Stimulated activated CD4-positive, alpha-beta T cell treated with anti-CD3 and anti-CD28 coated beads, Interleukin-12 subunit alpha, Interleukin-12 subunit beta, amount 100 ng/mL, for 4 hours (primary cell): ENCODE measurements at regions not wholly inside any gene's neighbourhood (a gene's known extent, or its start where the extent isn't known, plus 50 kb on each side); places are given as distances from the start of the nearest gene placed in this dataset.
"Not testable (repeated sequence)": the region's sequence is repeated elsewhere in the genome, so short reads cannot be mapped to it uniquely, and the experiment has no call there.

Source experiments
- DNase-seq: peaks from one replicate; pipeline ENCODE4 v3.0.0-alpha.2; 2020

- peak; percentile 11 for DNase-seq
Observed at GRCh38 chr9:62837254-62837911, 1647.5 kb downstream of the SPATA31A7 start.

GRCh38 chr9:62838024-62838718 lies 1648.3 kb downstream of the SPATA31A7 start:
- peak; percentile 88 for DNase-seq

- DNase-seq, result not testable (repeated sequence)
Observed at GRCh38 chr9:62839168-62839567, 1649.3 kb downstream of the SPATA31A7 start.

GRCh38 chr9:62843145-62843544 lies 1653.3 kb downstream of the SPATA31A7 start:
- DNase-seq, result not testable (repeated sequence)

- DNase-seq, result not testable (repeated sequence)
Observed at GRCh38 chr9:62843706-62844290, 1654.0 kb downstream of the SPATA31A7 start.

- DNase-seq, result not testable (repeated sequence)
Observed at GRCh38 chr9:62844681-62845185, 1654.9 kb downstream of the SPATA31A7 start.

- not testable (repeated sequence) for DNase-seq
Observed at GRCh38 chr9:62848258-62848657, 1658.4 kb downstream of the SPATA31A7 start.

GRCh38 chr9:62849991-62850390 lies 1660.2 kb downstream of the SPATA31A7 start:
- DNase-seq, result not testable (repeated sequence)

- DNase-seq, result not testable (repeated sequence)
Observed at GRCh38 chr9:62857280-62857679, 1667.4 kb downstream of the SPATA31A7 start.

GRCh38 chr9:62858240-62858639 lies 1668.4 kb downstream of the SPATA31A7 start:
- not testable (repeated sequence) for DNase-seq

- not testable (repeated sequence) for DNase-seq
Observed at GRCh38 chr9:62860939-62861860, 1671.4 kb downstream of the SPATA31A7 start.

GRCh38 chr9:62862180-62862579 lies 1672.3 kb downstream of the SPATA31A7 start:
- DNase-seq, result not testable (repeated sequence)

- DNase-seq, result not testable (repeated sequence)
Observed at GRCh38 chr9:62863319-62863718, 1673.5 kb downstream of the SPATA31A7 start.

GRCh38 chr9:62863867-62864266 lies 1674.0 kb downstream of the SPATA31A7 start:
- not testable (repeated sequence) for DNase-seq

GRCh38 chr9:62864481-62865469 lies 1674.9 kb downstream of the SPATA31A7 start:
- DNase-seq, result not testable (repeated sequence)

GRCh38 chr9:62869061-62869460 lies 1679.2 kb downstream of the SPATA31A7 start:
- DNase-seq, result not testable (repeated sequence)

- DNase-seq, result not testable (repeated sequence)
Observed at GRCh38 chr9:62871765-62872164, 1681.9 kb downstream of the SPATA31A7 start.

- DNase-seq, result not testable (repeated sequence)
Observed at GRCh38 chr9:62874213-62874612, 1684.4 kb downstream of the SPATA31A7 start.

- not testable (repeated sequence) for DNase-seq
Observed at GRCh38 chr9:62874745-62875599, 1685.1 kb downstream of the SPATA31A7 start.

- DNase-seq, result not testable (repeated sequence)
Observed at GRCh38 chr9:62877552-62877951, 1687.7 kb downstream of the SPATA31A7 start.
